PC-9 (cell line): ENCODE measurements at regions not wholly inside any gene's neighbourhood (a gene's known extent, or its start where the extent isn't known, plus 50 kb on each side); places are given as distances from the start of the nearest gene placed in this dataset.
A peak's percentile ranks its signal among the peaks of the same experiment; 100 is the strongest.

Experiments
- BruUV-seq: library from RNA; stranded (reverse); fragments of 400-500 nt; replicated peaks from 2 replicates; lab custom pipeline; 2021; lab: Mats Ljungman, UMichigan
- CTCF ChIA-PET: fragments of 300-600 bp; sonication (Branson Sonifier 250); formaldehyde crosslinking; loops from one replicate; lab custom pipeline; 2022; ENCODE audit warnings: antibody characterized with exemption; lab: Charles Lee
- POLR2A ChIA-PET: fragments of 300-600 bp; sonication (Branson Sonifier 250); formaldehyde crosslinking; loops from one replicate; lab custom pipeline; 2022; ENCODE audit warnings: antibody characterized with exemption; ENCODE audit not compliant: unreplicated experiment; lab: Charles Lee
- DNase-seq, 2 experiments: peaks; one replicate each; pipeline versions ENCODE4 v3.0.0 to v3.0.0-alpha.2; 2015 to 2022; ENCODE audit warnings: mixed read lengths in 1 of 2
- H2AFZ ChIP-seq: fragments of 200-600 bp; sonication (generic); 2 replicates; pipeline ENCODE4 v1.8.1; 2017; ENCODE audit warnings: antibody characterized with exemption
- H3F3A ChIP-seq: fragments of 200-600 bp; sonication (generic); 2 replicates; pipeline ENCODE4 v1.8.1; 2017; ENCODE audit warnings: antibody characterized with exemption, mild to moderate bottlenecking, low read depth; ENCODE audit not compliant: insufficient read depth
- H3K27ac ChIP-seq: fragments of 200-600 bp; sonication (generic); 2 replicates; pipeline ENCODE4 v1.6.1; 2016; ENCODE audit warnings: mixed run types
- H3K27me3 ChIP-seq: fragments of 200-600 bp; sonication (generic); 2 replicates; pipeline ENCODE4 v1.6.1; 2016; ENCODE audit warnings: low read depth, mixed run types; ENCODE audit not compliant: insufficient read depth
- H3K36me3 ChIP-seq: fragments of 200-600 bp; sonication (generic); 2 replicates; pipeline ENCODE4 v1.6.1; 2016; ENCODE audit warnings: low read depth, mixed run types
- H3K4me1 ChIP-seq: fragments of 200-600 bp; sonication (generic); replicated peaks from 2 replicates; pipeline ENCODE4 v1.6.1; 2016; ENCODE audit warnings: mixed run types; ENCODE audit not compliant: insufficient read depth
- H3K4me2 ChIP-seq: fragments of 200-600 bp; sonication (generic); 2 replicates; pipeline ENCODE4 v1.6.1; 2017; ENCODE audit warnings: mixed run types
- H3K4me3 ChIP-seq: fragments of 200-600 bp; sonication (generic); 2 replicates; pipeline ENCODE4 v1.6.1; 2016; ENCODE audit warnings: mixed run types
- H3K79me2 ChIP-seq: fragments of 200-600 bp; sonication (generic); 2 replicates; pipeline ENCODE4 v1.6.1; 2017; ENCODE audit warnings: low read depth, mixed run types
- H3K9me2 ChIP-seq: fragments of 200-600 bp; sonication (generic); 2 replicates; pipeline ENCODE4 v1.8.1; 2017; ENCODE audit warnings: mild to moderate bottlenecking; ENCODE audit not compliant: insufficient read depth
- H3K9me3 ChIP-seq: fragments of 200-600 bp; sonication (generic); 2 replicates; pipeline ENCODE4 v1.8.1; 2016; ENCODE audit warnings: low read depth; ENCODE audit not compliant: insufficient read depth
- H4K20me1 ChIP-seq: fragments of 200-600 bp; sonication (generic); 2 replicates; pipeline ENCODE4 v1.8.1; 2017; ENCODE audit not compliant: insufficient read depth
- CTCF ChIP-seq: fragments of 200-600 bp; sonication (generic); conservative IDR thresholded peaks from 2 replicates; pipeline ENCODE4 v1.6.1; 2017; ENCODE audit warnings: mixed run types, antibody characterized with exemption, mild to moderate bottlenecking, moderate library complexity
- EZH2 ChIP-seq: fragments of 200-600 bp; sonication (generic); IDR thresholded peaks from 2 replicates; pipeline ENCODE4 v1.8.0; 2017; ENCODE audit warnings: antibody characterized with exemption, low read depth
- intact Hi-C: fragments of 100-400 bp; cut with micrococcal nuclease; formaldehyde crosslinking; loops from one replicate; pipeline ENCODE4 v1.10.0; 2022; ENCODE audit not compliant: unreplicated experiment

- Histone ChIP-seq H3K4me2 (no peak overlapping the region), H2AFZ (no peak overlapping the region), H3K79me2 (no peaks in the 10 kb centered on the region), H3K27me3 (no peaks in the 10 kb centered on the region), H4K20me1 (no peaks in the 10 kb centered on the region), H3K4me1 (peaks cover 4% of the 10 kb centered on the region; the same call in 1 of the 2 replicates), H3K36me3 (no peaks in the 10 kb centered on the region), H3F3A (no peaks in the 10 kb centered on the region), H3K9me2 (no peaks in the 10 kb centered on the region), H3K9me3 (peaks cover 8% of the 10 kb centered on the region; the same call in 1 of the 2 replicates), H3K27ac (no peak overlapping the region), H3K4me3 (no peak overlapping the region)
- intact Hi-C loops = no loop called here
- BruUV-seq = no TSS peak
- ChIA-PET POLR2A (interaction anchor here (0.6 to 0.7 kb wide), 2 partner anchors 440 to 486 kb away, joined by 3 read pairs; no protein-coding TSS in a partner anchor), CTCF (no interaction called here)
- no peak for DNase-seq
- TF ChIP-seq EZH2 (no peak), CTCF (no peak)
Measured at GRCh38 chr1:59193443-59194093, 103.3 kb upstream of the FGGY start.

- peak overlapping the region; percentile 46; the same call in 1 of the 2 replicates for H2AFZ ChIP-seq
- DNase-seq = no peak
- no peaks in the 10 kb centered on the region for H3F3A ChIP-seq
- H3K36me3 ChIP-seq = no peaks in the 10 kb centered on the region
- no peaks in the 10 kb centered on the region for H3K79me2 ChIP-seq
- ChIA-PET POLR2A (interaction anchor here (0.6 kb wide), 1 partner anchor 350 kb away, joined by 6 read pairs; no protein-coding TSS in a partner anchor), CTCF (no interaction called here)
- H3K4me1 ChIP-seq = peaks cover 4% of the 10 kb centered on the region; the same call in 1 of the 2 replicates
- intact Hi-C loops = no loop called here
- H3K9me3 ChIP-seq = peaks cover 8% of the 10 kb centered on the region; the same call in 1 of the 2 replicates
- H3K4me2 ChIP-seq = no peak overlapping the region
- no peaks in the 10 kb centered on the region for H3K27me3 ChIP-seq
- H3K4me3 ChIP-seq = no peak overlapping the region
- no peak overlapping the region for H3K27ac ChIP-seq
- no peaks in the 10 kb centered on the region for H3K9me2 ChIP-seq
- no peak for TF ChIP-seq CTCF
- no peak for TF ChIP-seq EZH2
- no peaks in the 10 kb centered on the region for H4K20me1 ChIP-seq
- no TSS peak for BruUV-seq
Measured at GRCh38 chr1:59194621-59195020, 102.3 kb upstream of the FGGY start.

GRCh38 chr1:59195151-59195550 is 101.7 kb upstream of the FGGY start:
- no peaks in the 10 kb centered on the region for H3K79me2 ChIP-seq
- ChIA-PET POLR2A (no interaction called here), CTCF (no interaction called here)
- no peak overlapping the region for H3K4me3 ChIP-seq
- H3K27ac ChIP-seq = no peak overlapping the region
- H2AFZ ChIP-seq = peak overlapping the region; percentile 46; the same call in 1 of the 2 replicates
- no peak for TF ChIP-seq CTCF
- TF ChIP-seq EZH2 = no peak
- no peaks in the 10 kb centered on the region for H3K9me2 ChIP-seq
- no peak for DNase-seq
- no peak overlapping the region for H3K4me2 ChIP-seq
- no peaks in the 10 kb centered on the region for H4K20me1 ChIP-seq
- peaks cover 8% of the 10 kb centered on the region; the same call in 1 of the 2 replicates for H3K9me3 ChIP-seq
- H3K27me3 ChIP-seq = no peaks in the 10 kb centered on the region
- intact Hi-C loops = no loop called here
- H3K4me1 ChIP-seq = peaks cover 4% of the 10 kb centered on the region; the same call in 1 of the 2 replicates
- no TSS peak for BruUV-seq
- H3F3A ChIP-seq = no peaks in the 10 kb centered on the region
- no peaks in the 10 kb centered on the region for H3K36me3 ChIP-seq
